HepG2 (cell line): ENCODE measurements at regions not wholly inside any gene's neighbourhood (a gene's known extent, or its start where the extent isn't known, plus 50 kb on each side); places are given as distances from the start of the nearest gene placed in this dataset.
A peak's percentile ranks its signal among the peaks of the same experiment; 100 is the strongest.

Source experiments
- ARID5B ChIP-seq: IDR thresholded peaks from 2 replicates; pipeline ENCODE4 v1.4.0; 2020; ENCODE audit warnings: mild to moderate bottlenecking, missing genetic modification reagents
- CHCHD3 ChIP-seq: sonication (generic); formaldehyde crosslinking; IDR thresholded peaks from 2 replicates; pipeline ENCODE4 v1.8.0; 2022; ENCODE audit warnings: mild to moderate bottlenecking, missing genetic modification reagents, moderate library complexity
- FOSL2 ChIP-seq: sonication (generic); formaldehyde crosslinking; IDR thresholded peaks from 2 replicates; pipeline ENCODE4 v1.4.0; 2020; ENCODE audit warnings: missing genetic modification reagents
- HMG20A ChIP-seq: IDR thresholded peaks from 2 replicates; pipeline ENCODE4 v1.6.1; 2016; ENCODE audit warnings: borderline replicate concordance
- ISL2 ChIP-seq: sonication (generic); formaldehyde crosslinking; IDR thresholded peaks from 2 replicates; pipeline ENCODE4 v1.5.0; 2020; ENCODE audit warnings: missing genetic modification reagents
- JUNB ChIP-seq: sonication (generic); formaldehyde crosslinking; IDR thresholded peaks from 2 replicates; pipeline ENCODE4 v1.8.0; 2022; ENCODE audit warnings: missing genetic modification reagents, mild to moderate bottlenecking, borderline replicate concordance
- PLSCR1 ChIP-seq: sonication (generic); formaldehyde crosslinking; IDR thresholded peaks from 2 replicates; pipeline ENCODE4 v1.5.0; 2020; ENCODE audit warnings: missing genetic modification reagents, mild to moderate bottlenecking, borderline replicate concordance
- RAD21 ChIP-seq: fragments of 450-650 bp; formaldehyde crosslinking; IDR thresholded peaks from 2 replicates; pipeline ENCODE4 v1.5.0; 2020; ENCODE audit warnings: mild to moderate bottlenecking
- SAP130 ChIP-seq: IDR thresholded peaks from 2 replicates; pipeline ENCODE4 v1.6.1; 2016; ENCODE audit warnings: low read depth
- SOX5 ChIP-seq: IDR thresholded peaks from 2 replicates; pipeline ENCODE4 v1.6.1; 2016; ENCODE audit warnings: borderline replicate concordance
- TEAD3 ChIP-seq: optimal IDR thresholded peaks from 2 replicates; pipeline ENCODE3; 2016; ENCODE audit warnings: borderline replicate concordance
- USF2 ChIP-seq, 2 experiments: sonication (generic) in 1 of 2; formaldehyde crosslinking in 1 of 2; IDR thresholded peaks; 2 replicates each; pipeline versions ENCODE4 v1.5.1 to v1.6.1; 2011 to 2020; ENCODE audit warnings: borderline replicate concordance in 1 of 2, low read depth in 1 of 2, low read length in 1 of 2, mild to moderate bottlenecking in 1 of 2, missing genetic modification reagents in 1 of 2, moderate library complexity in 1 of 2
- ZNF253 ChIP-seq: sonication (generic); formaldehyde crosslinking; IDR thresholded peaks from 2 replicates; pipeline ENCODE4 v1.8.0; 2022; ENCODE audit warnings: mild to moderate bottlenecking, missing genetic modification reagents, borderline replicate concordance
- ZNF558 ChIP-seq: sonication (generic); formaldehyde crosslinking; IDR thresholded peaks from 2 replicates; pipeline ENCODE4 v1.9.0; 2022; ENCODE audit warnings: mild to moderate bottlenecking, missing genetic modification reagents, borderline replicate concordance
- TF ChIP-seq, protein P1 (sequence below): sonication (generic); formaldehyde crosslinking; IDR thresholded peaks from 2 replicates; pipeline ENCODE4 v1.9.0; 2021; ENCODE audit warnings: missing genetic modification reagents, borderline replicate concordance
- TF ChIP-seq, protein P2 (sequence below): IDR thresholded peaks from 2 replicates; pipeline ENCODE4 v1.6.1; 2012; ENCODE audit warnings: low read depth, low read length, improper control_type of control experiment

GRCh38 chr10:4431114-4431863 is 394.7 kb upstream of the AKR1E2 start (continued):
- TF ChIP-seq, protein P1, sequence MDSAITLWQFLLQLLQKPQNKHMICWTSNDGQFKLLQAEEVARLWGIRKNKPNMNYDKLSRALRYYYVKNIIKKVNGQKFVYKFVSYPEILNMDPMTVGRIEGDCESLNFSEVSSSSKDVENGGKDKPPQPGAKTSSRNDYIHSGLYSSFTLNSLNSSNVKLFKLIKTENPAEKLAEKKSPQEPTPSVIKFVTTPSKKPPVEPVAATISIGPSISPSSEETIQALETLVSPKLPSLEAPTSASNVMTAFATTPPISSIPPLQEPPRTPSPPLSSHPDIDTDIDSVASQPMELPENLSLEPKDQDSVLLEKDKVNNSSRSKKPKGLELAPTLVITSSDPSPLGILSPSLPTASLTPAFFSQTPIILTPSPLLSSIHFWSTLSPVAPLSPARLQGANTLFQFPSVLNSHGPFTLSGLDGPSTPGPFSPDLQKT (CRISPR knock-in tag): no peak
- TF ChIP-seq ZNF253 (CRISPR knock-in tag) (no peak), FOSL2 (CRISPR knock-in tag) (peak; percentile 85), SOX5 (CRISPR knock-in tag) (peak; percentile 33; the same call in 1 of the 2 replicates), PLSCR1 (CRISPR knock-in tag) (no peak), RAD21 (no peak), ZNF558 (CRISPR knock-in tag) (no peak), SAP130 (no peak), HMG20A (CRISPR knock-in tag) (peak; percentile 27; the same call in 1 of the 2 replicates), CHCHD3 (CRISPR knock-in tag) (no peak), ISL2 (CRISPR knock-in tag) (no peak), USF2 (IDR thresholded peaks at IDR 0.05; ENCODE audit: low read depth, low read length) (no peak), USF2 (CRISPR knock-in tag; IDR thresholded peaks at IDR 0.05; ENCODE audit: borderline replicate concordance) (no peak), ARID5B (CRISPR knock-in tag) (peak; percentile 42), JUNB (peak; percentile 16; the same call in 1 of the 2 replicates), TEAD3 (CRISPR knock-in tag) (peak; percentile 56)
- TF ChIP-seq, protein P2, sequence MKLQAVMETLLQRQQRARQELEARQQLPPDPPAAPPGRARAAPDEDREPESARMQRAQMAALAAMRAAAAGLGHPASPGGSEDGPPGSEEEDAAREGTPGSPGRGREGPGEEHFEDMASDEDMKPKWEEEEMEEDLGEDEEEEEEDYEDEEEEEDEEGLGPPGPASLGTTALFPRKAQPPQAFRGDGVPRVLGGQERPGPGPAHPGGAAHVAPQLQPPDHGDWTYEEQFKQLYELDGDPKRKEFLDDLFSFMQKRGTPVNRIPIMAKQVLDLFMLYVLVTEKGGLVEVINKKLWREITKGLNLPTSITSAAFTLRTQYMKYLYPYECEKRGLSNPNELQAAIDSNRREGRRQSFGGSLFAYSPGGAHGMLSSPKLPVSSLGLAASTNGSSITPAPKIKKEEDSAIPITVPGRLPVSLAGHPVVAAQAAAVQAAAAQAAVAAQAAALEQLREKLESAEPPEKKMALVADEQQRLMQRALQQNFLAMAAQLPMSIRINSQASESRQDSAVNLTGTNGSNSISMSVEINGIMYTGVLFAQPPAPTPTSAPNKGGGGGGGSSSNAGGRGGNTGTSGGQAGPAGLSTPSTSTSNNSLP: peak; percentile 73; the same call in 1 of the 2 replicates
